H9 (cell line): ENCODE measurements at regions not wholly inside any gene's neighbourhood (a gene's known extent, or its start where the extent isn't known, plus 50 kb on each side); places are given as distances from the start of the nearest gene placed in this dataset.

Source experiments
- DNase-seq: peaks from one replicate; pipeline ENCODE4 v3.0.0-alpha.2; 2017
- H2AFZ ChIP-seq: one replicate; pipeline ENCODE4 v1.6.1; 2013; ENCODE audit warnings: mild to moderate bottlenecking, low read length, control low read depth, moderate library complexity
- H2AK5ac ChIP-seq: 2 replicates; pipeline ENCODE4 v1.6.1; 2013; ENCODE audit warnings: low read length, control low read depth, mixed read lengths; ENCODE audit not compliant: insufficient read length
- H2BK120ac ChIP-seq: one replicate; pipeline ENCODE4 v1.6.1; 2013; ENCODE audit warnings: low read depth, mild to moderate bottlenecking, low read length, control low read depth, inconsistent platforms; ENCODE audit not compliant: poor library complexity, severe bottlenecking
- H2BK12ac ChIP-seq: 2 replicates; pipeline ENCODE4 v1.6.1; 2013; ENCODE audit warnings: low read length, control low read depth, mixed read lengths, low read depth; ENCODE audit not compliant: insufficient read length
- H2BK15ac ChIP-seq: 2 replicates; pipeline ENCODE4 v1.6.1; 2013; ENCODE audit warnings: low read depth, low read length, control low read depth
- H2BK20ac ChIP-seq: one replicate; pipeline ENCODE4 v1.6.1; 2013; ENCODE audit warnings: low read depth, mild to moderate bottlenecking, low read length, control low read depth, inconsistent platforms; ENCODE audit not compliant: poor library complexity, severe bottlenecking
- H2BK5ac ChIP-seq: 2 replicates; pipeline ENCODE4 v1.6.1; 2013; ENCODE audit warnings: low read length, control low read depth, mixed read lengths; ENCODE audit not compliant: insufficient read length
- H3K14ac ChIP-seq: 2 replicates; pipeline ENCODE4 v1.6.1; 2013; ENCODE audit warnings: low read length, control low read depth; ENCODE audit not compliant: insufficient read depth
- H3K18ac ChIP-seq: 2 replicates; pipeline ENCODE4 v1.6.1; 2013; ENCODE audit warnings: low read depth, mild to moderate bottlenecking, mixed read lengths, low read length, control low read depth; ENCODE audit not compliant: insufficient read length
- H3K23ac ChIP-seq: 2 replicates; pipeline ENCODE4 v1.6.1; 2013; ENCODE audit warnings: low read length, control low read depth, mixed read lengths, low read depth; ENCODE audit not compliant: insufficient read length
- H3K23me2 ChIP-seq: 2 replicates; pipeline ENCODE4 v1.6.1; 2013; ENCODE audit warnings: low read depth, mild to moderate bottlenecking, mixed read lengths, low read length, control low read depth; ENCODE audit not compliant: insufficient read length, poor library complexity, severe bottlenecking
- H3K27ac ChIP-seq: 2 replicates; pipeline ENCODE4 v1.5.1; 2013; ENCODE audit warnings: low read length, control low read depth, mixed read lengths, low read depth; ENCODE audit not compliant: insufficient read length
- H3K27me3 ChIP-seq: 2 replicates; pipeline ENCODE4 v1.6.1; 2013; ENCODE audit warnings: low read length, control low read depth, inconsistent platforms; ENCODE audit not compliant: insufficient read depth
- H3K4ac ChIP-seq: 2 replicates; pipeline ENCODE4 v1.6.1; 2013; ENCODE audit warnings: low read depth, mild to moderate bottlenecking, control low read depth, inconsistent platforms, low read length, moderate library complexity
- H3K4me1 ChIP-seq: 2 replicates; pipeline ENCODE4 v1.6.1; 2013; ENCODE audit warnings: low read length, control low read depth, inconsistent platforms; ENCODE audit not compliant: insufficient read depth
- H3K4me2 ChIP-seq: 2 replicates; pipeline ENCODE4 v1.6.1; 2013; ENCODE audit warnings: low read length, control low read depth, mixed read lengths; ENCODE audit not compliant: insufficient read length, insufficient read depth
- H3K56ac ChIP-seq: 2 replicates; pipeline ENCODE4 v1.6.1; 2013; ENCODE audit warnings: low read depth, mild to moderate bottlenecking, mixed read lengths, low read length, control low read depth; ENCODE audit not compliant: insufficient read length
- H3K79me1 ChIP-seq: 2 replicates; pipeline ENCODE4 v1.6.1; 2013; ENCODE audit warnings: low read depth, mild to moderate bottlenecking, moderate library complexity, low read length, control low read depth, inconsistent platforms; ENCODE audit not compliant: insufficient read depth, poor library complexity, severe bottlenecking
- H3K79me2 ChIP-seq: 2 replicates; pipeline ENCODE4 v1.6.1; 2013; ENCODE audit warnings: low read length, control low read depth, inconsistent platforms; ENCODE audit not compliant: insufficient read depth
- H3K9ac ChIP-seq: 2 replicates; pipeline ENCODE4 v1.6.1; 2013; ENCODE audit warnings: low read length, control low read depth, mixed read lengths; ENCODE audit not compliant: insufficient read length; ENCODE audit errors: extremely low read depth
- H3K9me3 ChIP-seq: one replicate; pipeline ENCODE4 v1.6.1; 2013; ENCODE audit warnings: low read depth, low read length, inconsistent platforms; ENCODE audit not compliant: control insufficient read depth
- H3T11ph ChIP-seq: one replicate; pipeline ENCODE4 v1.6.1; 2013; ENCODE audit warnings: mild to moderate bottlenecking, low read length, control low read depth, inconsistent platforms
- H4K20me1 ChIP-seq: one replicate; pipeline ENCODE4 v1.6.1; 2013; ENCODE audit not compliant: control insufficient read depth, insufficient read length, insufficient read depth
- H4K5ac ChIP-seq: 2 replicates; pipeline ENCODE4 v1.6.1; 2013; ENCODE audit warnings: low read depth, mild to moderate bottlenecking, mixed read lengths, low read length, control low read depth; ENCODE audit not compliant: insufficient read length
- H4K8ac ChIP-seq: replicated peaks from 2 replicates; pipeline ENCODE4 v1.6.1; 2013; ENCODE audit warnings: low read length, control low read depth, mixed read lengths, low read depth; ENCODE audit not compliant: insufficient read length
- H4K91ac ChIP-seq: 2 replicates; pipeline ENCODE4 v1.6.1; 2013; ENCODE audit warnings: low read depth, mild to moderate bottlenecking, moderate library complexity, mixed read lengths, low read length, control low read depth; ENCODE audit not compliant: insufficient read length
- H3K27ac Mint-ChIP-seq, 3 experiments: 2 replicates in 2 of 3; 3 replicates in 1 of 3; pipeline ENCODE4 v1.8.0; 2020 to 2021; ENCODE audit warnings: mixed read lengths in 3 of 3, mild to moderate bottlenecking in 1 of 3, moderate library complexity in 1 of 3
- H3K27me3 Mint-ChIP-seq: 2 replicates; pipeline ENCODE4 v1.8.0; 2021; ENCODE audit warnings: low read depth, mild to moderate bottlenecking, moderate library complexity, mixed read lengths
- H3K36me3 Mint-ChIP-seq, 3 experiments: 2 replicates in 2 of 3; 3 replicates in 1 of 3; pipeline ENCODE4 v1.8.0; 2020 to 2021; ENCODE audit warnings: low read depth in 3 of 3, mixed read lengths in 3 of 3; ENCODE audit not compliant: insufficient read depth in 1 of 3
- H3K4me1 Mint-ChIP-seq, 2 experiments: 2 replicates each; pipeline ENCODE4 v1.8.0; 2020; ENCODE audit warnings: mixed read lengths in 2 of 2
- H3K4me3 Mint-ChIP-seq, 2 experiments: 2 replicates in 1 of 2; 3 replicates in 1 of 2; pipeline ENCODE4 v1.8.0; 2020 to 2021; ENCODE audit warnings: mild to moderate bottlenecking in 2 of 2, mixed read lengths in 2 of 2, moderate library complexity in 1 of 2
- H3K9me3 Mint-ChIP-seq, 2 experiments: 2 replicates in 1 of 2; 3 replicates in 1 of 2; pipeline ENCODE4 v1.8.0; 2020; ENCODE audit warnings: mild to moderate bottlenecking in 2 of 2, mixed read lengths in 2 of 2, moderate library complexity in 1 of 2
- WGBS: extraction: QIAGEN DNeasy Blood & Tissue Kit; methylation state at CpG from one replicate; pipeline ENCODE4 v1.1.7; 2013; ENCODE audit warnings: missing lambda C conversion rate, low lambda C conversion rate, mixed read lengths; ENCODE audit not compliant: insufficient read length; ENCODE audit errors: extremely low coverage; 5-methylcytosine and 5-hydroxymethylcytosine counted together
- TF ChIP-seq, protein P1 (sequence below): fragments of 200-600 bp; sonication (generic); conservative IDR thresholded peaks from 3 replicates; pipeline ENCODE4 v1.8.0; 2021; ENCODE audit warnings: antibody characterized with exemption, mild to moderate bottlenecking

DNA sequence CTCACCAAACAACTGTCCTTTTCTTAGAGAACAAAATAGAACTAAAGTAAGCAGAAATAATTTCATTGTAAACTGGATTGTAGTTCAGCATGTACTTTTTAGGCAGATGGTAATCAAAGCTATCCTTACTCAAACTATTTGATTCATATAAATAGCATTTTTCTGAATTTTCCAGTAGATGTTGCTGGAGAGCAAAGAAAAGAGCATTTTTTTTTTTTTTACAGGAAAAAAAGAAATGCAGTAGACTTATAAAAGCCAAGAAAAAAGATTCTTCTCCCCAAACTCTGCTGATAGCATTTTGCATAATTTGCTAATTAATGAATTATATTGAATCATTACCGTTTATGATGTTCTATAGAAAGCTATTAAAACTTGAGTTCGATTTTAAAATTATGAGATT is 715.3 kb upstream of the WWC1 start:
- Histone ChIP-seq H3K79me1 (no peaks in the 10 kb centered on the region), H3K4me1 (peaks cover 5% of the 10 kb centered on the region; the same call in 1 of the 2 replicates), H2BK120ac (no peak overlapping the region), H3K4me2 (no peak overlapping the region), H2BK15ac (no peak overlapping the region), H4K91ac (no peak overlapping the region), H4K5ac (no peak overlapping the region), H3K56ac (no peak overlapping the region), H3K23me2 (peaks cover 6% of the 10 kb centered on the region), H2BK12ac (no peak overlapping the region), H3K9me3 (no peaks in the 10 kb centered on the region), H4K20me1 (no peaks in the 10 kb centered on the region), H2BK5ac (no peak overlapping the region), H3K79me2 (no peaks in the 10 kb centered on the region), H3K4ac (no peak overlapping the region), H3K23ac (no peak overlapping the region), H2AFZ (no peak overlapping the region), H2BK20ac (no peak overlapping the region), H3K9ac (no peak overlapping the region), H3K18ac (no peak overlapping the region), H3K27ac (no peak overlapping the region), H3K14ac (no peak overlapping the region), H3K27me3 (no peaks in the 10 kb centered on the region; the same call in 1 of the 2 replicates), H3T11ph (no peak overlapping the region), H2AK5ac (no peak overlapping the region), H4K8ac (no peak overlapping the region)
- no peak for DNase-seq
- H3K4me1 Mint-ChIP-seq, result peaks cover 60 to 64% of the 10 kb centered on the region in 2 experiments
- H3K9me3 Mint-ChIP-seq, result peaks cover 0 to 3% of the 10 kb centered on the region in 2 experiments; a peak in 1 of 5 replicates
- H3K36me3 Mint-ChIP-seq, result no peaks in the 10 kb centered on the region
- peaks cover 18% of the 10 kb centered on the region for H3K27me3 Mint-ChIP-seq
- H3K4me3 Mint-ChIP-seq, result no peak overlapping the region
- TF ChIP-seq, protein P1, sequence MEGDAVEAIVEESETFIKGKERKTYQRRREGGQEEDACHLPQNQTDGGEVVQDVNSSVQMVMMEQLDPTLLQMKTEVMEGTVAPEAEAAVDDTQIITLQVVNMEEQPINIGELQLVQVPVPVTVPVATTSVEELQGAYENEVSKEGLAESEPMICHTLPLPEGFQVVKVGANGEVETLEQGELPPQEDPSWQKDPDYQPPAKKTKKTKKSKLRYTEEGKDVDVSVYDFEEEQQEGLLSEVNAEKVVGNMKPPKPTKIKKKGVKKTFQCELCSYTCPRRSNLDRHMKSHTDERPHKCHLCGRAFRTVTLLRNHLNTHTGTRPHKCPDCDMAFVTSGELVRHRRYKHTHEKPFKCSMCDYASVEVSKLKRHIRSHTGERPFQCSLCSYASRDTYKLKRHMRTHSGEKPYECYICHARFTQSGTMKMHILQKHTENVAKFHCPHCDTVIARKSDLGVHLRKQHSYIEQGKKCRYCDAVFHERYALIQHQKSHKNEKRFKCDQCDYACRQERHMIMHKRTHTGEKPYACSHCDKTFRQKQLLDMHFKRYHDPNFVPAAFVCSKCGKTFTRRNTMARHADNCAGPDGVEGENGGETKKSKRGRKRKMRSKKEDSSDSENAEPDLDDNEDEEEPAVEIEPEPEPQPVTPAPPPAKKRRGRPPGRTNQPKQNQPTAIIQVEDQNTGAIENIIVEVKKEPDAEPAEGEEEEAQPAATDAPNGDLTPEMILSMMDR, result no peak
- WGBS, result no CpG with 5 or more reads among the region's 2 CpGs
- no peak overlapping the region for H3K27ac Mint-ChIP-seq
